ENCODE measurements at regions not wholly inside any gene's neighbourhood (a gene's known extent, or its start where the extent isn't known, plus 50 kb on each side); places are given as distances from the start of the nearest gene placed in this dataset.

DNA sequence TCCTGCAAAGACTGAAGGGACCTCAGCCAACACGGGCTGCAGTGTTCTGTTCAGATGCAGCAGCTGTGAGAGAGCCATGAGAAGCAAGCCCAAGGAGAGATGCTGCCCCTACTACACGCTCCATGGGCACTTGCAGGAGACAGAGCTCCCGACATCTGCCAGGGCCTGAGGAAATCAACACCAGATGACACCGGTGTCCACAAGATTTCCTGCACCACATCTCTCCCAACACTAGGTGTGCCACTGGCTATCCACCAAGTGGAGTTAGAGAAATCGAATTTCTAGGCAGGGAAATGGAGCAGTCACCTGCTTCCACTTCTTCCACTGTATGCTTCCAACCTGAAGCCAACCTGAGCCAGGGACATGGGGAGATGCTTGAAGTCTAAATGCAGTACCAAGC lies 445.3 kb downstream of the RWDD3 start:
- FAIRE-seq (no peak), DNase-seq (ENCODE audit: low read depth in 1 of 2, low spot score in 2 of 2) (no peak)
- no peak overlapping the region for H2AFZ ChIP-seq (ENCODE audit: low read length)
- H4K20me1 ChIP-seq (replicated peaks in 1 of 2; ENCODE audit: control insufficient read depth in 1 of 2, insufficient read depth in 2 of 2, low read length in 2 of 2): no peaks in the 10 kb centered on the region
- no peak overlapping the region for H2BK12ac ChIP-seq (ENCODE audit: low read depth, low read length)
- H2BK5ac ChIP-seq (ENCODE audit: low read depth, low read length): no peak overlapping the region
- H2BK15ac ChIP-seq (ENCODE audit: low read length): no peak overlapping the region
- H3K36me3 ChIP-seq (ENCODE audit: control insufficient read depth in 2 of 4, insufficient read depth in 4 of 4, low read length in 3 of 4): no peaks in the 10 kb centered on the region
- H3K4me1 ChIP-seq (replicated peaks in 1 of 4; ENCODE audit: control insufficient read depth in 3 of 4, insufficient read depth in 4 of 4, low read length in 3 of 4): no peaks in the 10 kb centered on the region
- H3K4me2 ChIP-seq (ENCODE audit: insufficient read depth in 1 of 2, low read depth in 2 of 2, low read length in 2 of 2): no peak overlapping the region
- no peak overlapping the region for H3K4ac ChIP-seq (replicated peaks; ENCODE audit: insufficient read length, low read depth, low read length)
- H3K79me2 ChIP-seq (ENCODE audit: control insufficient read depth in 1 of 2, insufficient read depth in 2 of 2, low read length in 2 of 2): no peaks in the 10 kb centered on the region
- 0 out of 2 replicates have a peak, but pooled peaks cover 2% of the 10 kb centered on the region for H3K23me2 ChIP-seq (ENCODE audit: low read depth, low read length)
- H4K5ac ChIP-seq (ENCODE audit: insufficient read length, low read depth, low read length): no peak overlapping the region
- H3K56ac ChIP-seq (replicated peaks; ENCODE audit: insufficient read length, low read depth, low read length): no peak overlapping the region
- 94% methylated on average over 5 of the region's 5 CpGs; no CpG with 5 or more reads in 1 of the 2 experiments for WGBS, 2 experiments (ENCODE audit: extremely low coverage in 1 of 2, insufficient coverage in 1 of 2, insufficient read length in 1 of 2, insufficient replicate concordance in 2 of 2, low coverage in 1 of 2, low lambda C conversion rate in 2 of 2, missing lambda C conversion rate in 1 of 2)
- H3K27me3 ChIP-seq (replicated peaks in 1 of 4; ENCODE audit: control insufficient read depth in 3 of 4, extremely low read depth in 1 of 4, insufficient read depth in 3 of 4, low read length in 3 of 4): no peaks in the 10 kb centered on the region
- no peaks in the 10 kb centered on the region for H3K79me1 ChIP-seq (ENCODE audit: low read depth, low read length)
- no peak overlapping the region for H2BK120ac ChIP-seq (replicated peaks; ENCODE audit: low read depth, low read length)
- no peak overlapping the region for H3K14ac ChIP-seq (ENCODE audit: insufficient read length)
- H2AK5ac ChIP-seq (ENCODE audit: low read depth, low read length): no peak overlapping the region
- H3K4me3 ChIP-seq (ENCODE audit: extremely low read depth in 1 of 4, insufficient read depth in 2 of 4, low read depth in 3 of 4, low read length in 4 of 4): no peak overlapping the region
- H2BK20ac ChIP-seq (ENCODE audit: low read length): no peak overlapping the region
- H3K23ac ChIP-seq (ENCODE audit: insufficient read length): no peak overlapping the region
- no peak overlapping the region for H3K18ac ChIP-seq (ENCODE audit: extremely low read depth, low read length)
- H4K91ac ChIP-seq (replicated peaks; ENCODE audit: insufficient read length, low read length): no peak overlapping the region
- no peak overlapping the region for H3K9ac ChIP-seq (replicated peaks in 1 of 4; ENCODE audit: extremely low read depth in 1 of 4, low read depth in 3 of 4, low read length in 3 of 4)
- ChIA-PET CTCF (ENCODE audit: partially characterized antibody) (no interaction called here), POLR2A (ENCODE audit: partially characterized antibody) (no interaction called here)
- no peak overlapping the region for H3K27ac ChIP-seq (ENCODE audit: low read depth, low read length)
- TF ChIP-seq KDM4A (IDR thresholded peaks at IDR 0.05; ENCODE audit: low read depth, low read length, severe bottlenecking) (no peak), KDM5A (IDR thresholded peaks at IDR 0.05; ENCODE audit: low read length) (no peak), HDAC2 (IDR thresholded peaks at IDR 0.05; ENCODE audit: borderline replicate concordance in 1 of 2, low read depth in 2 of 2, low read length in 2 of 2) (no peak), RAD21 (IDR thresholded peaks at IDR 0.05 in 1 of 2, conservative IDR thresholded peaks at IDR 0.05 in 1 of 2; ENCODE audit: low read depth in 2 of 2, low read length in 2 of 2) (peak; percentile 15 to 17; a peak in 1 of 4 replicates)
- TF ChIP-seq, protein P1, sequence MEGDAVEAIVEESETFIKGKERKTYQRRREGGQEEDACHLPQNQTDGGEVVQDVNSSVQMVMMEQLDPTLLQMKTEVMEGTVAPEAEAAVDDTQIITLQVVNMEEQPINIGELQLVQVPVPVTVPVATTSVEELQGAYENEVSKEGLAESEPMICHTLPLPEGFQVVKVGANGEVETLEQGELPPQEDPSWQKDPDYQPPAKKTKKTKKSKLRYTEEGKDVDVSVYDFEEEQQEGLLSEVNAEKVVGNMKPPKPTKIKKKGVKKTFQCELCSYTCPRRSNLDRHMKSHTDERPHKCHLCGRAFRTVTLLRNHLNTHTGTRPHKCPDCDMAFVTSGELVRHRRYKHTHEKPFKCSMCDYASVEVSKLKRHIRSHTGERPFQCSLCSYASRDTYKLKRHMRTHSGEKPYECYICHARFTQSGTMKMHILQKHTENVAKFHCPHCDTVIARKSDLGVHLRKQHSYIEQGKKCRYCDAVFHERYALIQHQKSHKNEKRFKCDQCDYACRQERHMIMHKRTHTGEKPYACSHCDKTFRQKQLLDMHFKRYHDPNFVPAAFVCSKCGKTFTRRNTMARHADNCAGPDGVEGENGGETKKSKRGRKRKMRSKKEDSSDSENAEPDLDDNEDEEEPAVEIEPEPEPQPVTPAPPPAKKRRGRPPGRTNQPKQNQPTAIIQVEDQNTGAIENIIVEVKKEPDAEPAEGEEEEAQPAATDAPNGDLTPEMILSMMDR (IDR thresholded peaks at IDR 0.05; ENCODE audit: control extremely low read depth in 1 of 3, insufficient read depth in 1 of 3, low read depth in 1 of 3, low read length in 3 of 3): peak in 2 of 3 experiments; percentile 3 to 17; a peak in 2 of 4 replicates
- H4K8ac ChIP-seq (ENCODE audit: extremely low read depth, insufficient read depth, low read length): peak overlapping the region; percentile 57; the same call in 1 of the 2 replicates
- no peaks in the 10 kb centered on the region for H3K9me3 ChIP-seq (ENCODE audit: insufficient read depth in 2 of 2, low read depth in 1 of 2, low read length in 1 of 2)

All from H1 (cell line).